ENCODE measurements at regions not wholly inside any gene's neighbourhood (a gene's known extent, or its start where the extent isn't known, plus 50 kb on each side); places are given as distances from the start of the nearest gene placed in this dataset.

GRCh38 chr12:93944911-93945310 lies 203.5 kb upstream of the PLXNC1 start:
- DNase-seq (ENCODE audit: low read depth in 3 of 3, low spot score in 2 of 3): no peak

GRCh38 chr12:93946542-93947150 lies 201.7 kb upstream of the PLXNC1 start:
- DNase-seq (ENCODE audit: low read depth in 3 of 3, low spot score in 2 of 3): no peak

- DNase-seq (ENCODE audit: low read depth in 3 of 3, low spot score in 2 of 3): no peak
These were observed 200.9 kb upstream of the PLXNC1 start for GRCh38 chr12:93947486-93947885.

GRCh38 chr12:93950311-93950710 lies 198.1 kb upstream of the PLXNC1 start:
- DNase-seq (ENCODE audit: low read depth in 3 of 3, low spot score in 2 of 3): no peak

- DNase-seq (ENCODE audit: low read depth in 3 of 3, low spot score in 2 of 3): no peak
These were observed 193.9 kb upstream of the PLXNC1 start for GRCh38 chr12:93954166-93955112.

GRCh38 chr12:93956551-93956950 lies 191.8 kb upstream of the PLXNC1 start:
- no peak for DNase-seq (ENCODE audit: low read depth in 3 of 3, low spot score in 2 of 3)

GRCh38 chr12:93957168-93957567 lies 191.2 kb upstream of the PLXNC1 start:
- DNase-seq (ENCODE audit: low read depth in 3 of 3, low spot score in 2 of 3): no peak

- no peak for DNase-seq (ENCODE audit: low read depth in 3 of 3, low spot score in 2 of 3)
These were observed 190.5 kb upstream of the PLXNC1 start for GRCh38 chr12:93957870-93958269.

GRCh38 chr12:93959657-93960056 lies 188.7 kb upstream of the PLXNC1 start:
- DNase-seq (ENCODE audit: low read depth in 3 of 3, low spot score in 2 of 3): no peak

- DNase-seq (ENCODE audit: low read depth in 3 of 3, low spot score in 2 of 3): no peak
These were observed 187.9 kb upstream of the PLXNC1 start for GRCh38 chr12:93960521-93960920.

- DNase-seq (ENCODE audit: low read depth in 3 of 3, low spot score in 2 of 3): no peak
These were observed 186.0 kb upstream of the PLXNC1 start for GRCh38 chr12:93962336-93962735.

GRCh38 chr12:93964936-93965335 lies 183.4 kb upstream of the PLXNC1 start:
- no peak for DNase-seq (ENCODE audit: low read depth in 3 of 3, low spot score in 2 of 3)

- no peak for DNase-seq (ENCODE audit: low read depth in 3 of 3, low spot score in 2 of 3)
These were observed 181.8 kb upstream of the PLXNC1 start for GRCh38 chr12:93966516-93967133.

GRCh38 chr12:93967454-93967853 lies 180.9 kb upstream of the PLXNC1 start:
- DNase-seq (ENCODE audit: low read depth in 3 of 3, low spot score in 2 of 3): no peak

- DNase-seq (ENCODE audit: low read depth in 3 of 3, low spot score in 2 of 3): no peak
These were observed 179.7 kb upstream of the PLXNC1 start for GRCh38 chr12:93968536-93969285.

- no peak for DNase-seq (ENCODE audit: low read depth in 3 of 3, low spot score in 2 of 3)
These were observed 177.3 kb upstream of the PLXNC1 start for GRCh38 chr12:93970900-93971688.

- DNase-seq (ENCODE audit: low read depth in 3 of 3, low spot score in 2 of 3): no peak
These were observed 175.8 kb upstream of the PLXNC1 start for GRCh38 chr12:93972411-93973208.

- no peak for DNase-seq (ENCODE audit: low read depth in 3 of 3, low spot score in 2 of 3)
These were observed 174.1 kb upstream of the PLXNC1 start for GRCh38 chr12:93974252-93974651.

- no peak for DNase-seq (ENCODE audit: low read depth in 3 of 3, low spot score in 2 of 3)
These were observed 172.4 kb upstream of the PLXNC1 start for GRCh38 chr12:93976024-93976423.
